PC-3 (cell line): ENCODE measurements at regions not wholly inside any gene's neighbourhood (a gene's known extent, or its start where the extent isn't known, plus 50 kb on each side); places are given as distances from the start of the nearest gene placed in this dataset.

Source experiments
- ATAC-seq: fragments of 200-7000 bp; cut with Tn5 transposase; 2 replicates; pipeline ENCODE4 v1.9.1; 2020; ENCODE audit warnings: mild to moderate bottlenecking, moderate library complexity
- BruUV-seq: library from RNA; stranded (reverse); fragments of 400-500 nt; replicated peaks from 2 replicates; lab custom pipeline; 2021; lab: Mats Ljungman, UMichigan
- CTCF ChIA-PET: fragments of 300-600 bp; sonication (Branson Sonifier 250); formaldehyde crosslinking; loops from one replicate; lab custom pipeline; 2022; ENCODE audit warnings: antibody characterized with exemption; lab: Charles Lee
- POLR2A ChIA-PET: fragments of 300-600 bp; sonication (Branson Sonifier 250); formaldehyde crosslinking; loops from one replicate; lab custom pipeline; 2022; ENCODE audit warnings: antibody characterized with exemption; ENCODE audit not compliant: unreplicated experiment; lab: Charles Lee
- DNase-seq: peaks from one replicate; pipeline ENCODE4 v3.0.0-alpha.2; 2015
- H2AFZ ChIP-seq: fragments of 300-600 bp; sonication (generic); 2 replicates; pipeline ENCODE4 v1.6.0; 2016; ENCODE audit warnings: antibody characterized with exemption, low read length
- H3F3A ChIP-seq: fragments of 300-600 bp; sonication (generic); one replicate; pipeline ENCODE4 v1.6.0; 2017; ENCODE audit warnings: antibody characterized with exemption, low read length, control low read depth, mild to moderate bottlenecking; ENCODE audit not compliant: unreplicated experiment
- H3K27ac ChIP-seq: fragments of 300-600 bp; sonication (generic); 2 replicates; pipeline ENCODE4 v1.5.1; 2016; ENCODE audit warnings: mild to moderate bottlenecking, low read length
- H3K27me3 ChIP-seq: fragments of 300-600 bp; sonication (generic); 2 replicates; pipeline ENCODE4 v1.6.1; 2016; ENCODE audit warnings: low read length, mixed read lengths
- H3K36me3 ChIP-seq: fragments of 300-600 bp; sonication (generic); 2 replicates; pipeline ENCODE4 v1.6.1; 2016; ENCODE audit warnings: low read depth, mixed run types, low read length, mixed read lengths
- H3K4me1 ChIP-seq: fragments of 300-600 bp; sonication (generic); 2 replicates; pipeline ENCODE4 v1.5.1; 2016; ENCODE audit warnings: low read length; ENCODE audit not compliant: insufficient read depth
- H3K4me2 ChIP-seq: fragments of 300-600 bp; sonication (generic); 2 replicates; pipeline ENCODE4 v1.6.0; 2016; ENCODE audit warnings: low read length
- H3K4me3 ChIP-seq: fragments of 300-600 bp; sonication (generic); 2 replicates; pipeline ENCODE4 v1.5.1; 2016; ENCODE audit warnings: mild to moderate bottlenecking, low read length, mixed read lengths
- H3K79me2 ChIP-seq: fragments of 300-600 bp; sonication (generic); 2 replicates; pipeline ENCODE4 v1.6.1; 2017; ENCODE audit warnings: low read length, mixed read lengths
- H3K9ac ChIP-seq: fragments of 300-600 bp; sonication (generic); 2 replicates; pipeline ENCODE4 v1.6.0; 2016; ENCODE audit warnings: mild to moderate bottlenecking, low read length
- H3K9me2 ChIP-seq: fragments of 300-600 bp; sonication (generic); replicated peaks from 2 replicates; pipeline ENCODE4 v1.6.1; 2016; ENCODE audit warnings: mixed run types, low read length, mixed read lengths
- H3K9me3 ChIP-seq: fragments of 300-600 bp; sonication (generic); 2 replicates; pipeline ENCODE4 v1.6.1; 2016; ENCODE audit warnings: low read length, mixed read lengths
- H4K20me1 ChIP-seq: fragments of 300-600 bp; sonication (generic); 2 replicates; pipeline ENCODE4 v1.6.1; 2016; ENCODE audit warnings: low read length, mixed read lengths
- CTCF ChIP-seq: fragments of 300-600 bp; sonication (generic); conservative IDR thresholded peaks from 2 replicates; pipeline ENCODE4 v1.5.1; 2017; ENCODE audit warnings: antibody characterized with exemption, low read depth, mild to moderate bottlenecking, low read length
- EZH2 ChIP-seq: fragments of 300-600 bp; sonication (generic); IDR thresholded peaks from one replicate; pipeline ENCODE4 v1.6.1; 2017; ENCODE audit warnings: antibody characterized with exemption, mild to moderate bottlenecking, low read length; ENCODE audit not compliant: unreplicated experiment
- EZH2phosphoT487 ChIP-seq: fragments of 300-600 bp; sonication (generic); IDR thresholded peaks from 2 replicates; pipeline ENCODE4 v1.6.1; 2018; ENCODE audit warnings: mild to moderate bottlenecking, antibody characterized with exemption, low read length, borderline replicate concordance
- intact Hi-C: fragments of 100-400 bp; cut with micrococcal nuclease; formaldehyde crosslinking; loops from 2 replicates; pipeline ENCODE4 v1.9.0; 2023

DNA sequence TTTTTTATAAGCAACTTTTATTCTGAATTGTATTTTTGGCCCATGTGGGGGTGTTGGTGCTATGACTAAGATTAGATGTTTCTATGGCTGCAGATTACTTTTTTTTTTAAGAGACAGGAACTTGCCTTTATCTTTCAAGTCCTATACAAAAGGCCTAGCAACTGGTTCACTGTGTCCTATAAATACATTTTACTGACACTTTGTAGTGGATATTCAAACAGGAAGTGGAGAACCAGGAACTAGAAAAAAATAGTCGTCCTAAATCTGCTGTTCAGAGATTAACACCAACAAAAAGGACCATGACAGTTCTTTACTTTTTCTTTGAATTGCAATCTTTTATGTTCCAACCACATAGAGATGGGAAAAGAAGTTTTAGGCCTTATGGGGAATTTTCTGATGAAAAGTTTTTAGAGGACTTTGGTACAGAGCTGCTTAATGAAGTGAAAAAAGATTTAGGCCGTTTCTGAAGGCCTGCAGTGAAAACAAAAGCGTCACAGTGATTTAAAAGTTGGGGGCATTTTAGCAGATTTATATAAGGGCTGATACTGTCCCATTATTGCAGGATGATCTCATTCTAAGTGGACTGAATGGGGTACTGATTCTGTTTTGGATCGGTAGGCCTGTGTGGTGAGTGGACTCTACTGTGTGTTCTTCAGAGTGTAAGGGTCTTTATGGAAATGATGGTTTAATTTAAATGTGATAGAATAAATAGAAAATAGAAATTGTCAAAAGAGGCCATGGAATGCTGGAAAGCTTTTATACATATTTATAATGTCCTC is 136.4 kb upstream of the DEPDC1 start:
- Histone ChIP-seq H3K9ac (no peak overlapping the region), H3K27me3 (peaks cover 28% of the 10 kb centered on the region), H3K4me3 (no peak overlapping the region), H3K4me1 (no peaks in the 10 kb centered on the region), H3F3A (no peaks in the 10 kb centered on the region), H3K9me3 (no peaks in the 10 kb centered on the region), H4K20me1 (no peaks in the 10 kb centered on the region), H3K9me2 (no peaks in the 10 kb centered on the region), H3K36me3 (no peaks in the 10 kb centered on the region), H3K79me2 (no peaks in the 10 kb centered on the region), H2AFZ (no peak overlapping the region), H3K27ac (no peak overlapping the region), H3K4me2 (no peak overlapping the region)
- no peak for ATAC-seq
- no TSS peak for BruUV-seq
- ChIA-PET CTCF (no interaction called here), POLR2A (no interaction called here)
- DNase-seq, result no peak
- TF ChIP-seq EZH2, result no peak
- no peak for TF ChIP-seq EZH2phosphoT487
- TF ChIP-seq CTCF, result no peak
- intact Hi-C loops, result no loop called here

GRCh38 chr1:68644504-68644903 is 147.6 kb upstream of the DEPDC1 start:
- Histone ChIP-seq H3F3A (no peaks in the 10 kb centered on the region), H3K79me2 (no peaks in the 10 kb centered on the region), H3K9ac (no peak overlapping the region), H2AFZ (no peak overlapping the region), H3K36me3 (no peaks in the 10 kb centered on the region), H4K20me1 (no peaks in the 10 kb centered on the region), H3K4me1 (no peaks in the 10 kb centered on the region), H3K9me2 (no peaks in the 10 kb centered on the region), H3K27me3 (peaks cover 14% of the 10 kb centered on the region; the same call in 1 of the 2 replicates), H3K27ac (no peak overlapping the region), H3K9me3 (no peaks in the 10 kb centered on the region), H3K4me2 (no peak overlapping the region), H3K4me3 (no peak overlapping the region)
- DNase-seq, result no peak
- TF ChIP-seq CTCF (no peak), EZH2 (no peak), EZH2phosphoT487 (no peak)
- ATAC-seq, result no peak
- ChIA-PET CTCF (no interaction called here), POLR2A (no interaction called here)
- intact Hi-C loops, result no loop called here
- no TSS peak for BruUV-seq

DNA sequence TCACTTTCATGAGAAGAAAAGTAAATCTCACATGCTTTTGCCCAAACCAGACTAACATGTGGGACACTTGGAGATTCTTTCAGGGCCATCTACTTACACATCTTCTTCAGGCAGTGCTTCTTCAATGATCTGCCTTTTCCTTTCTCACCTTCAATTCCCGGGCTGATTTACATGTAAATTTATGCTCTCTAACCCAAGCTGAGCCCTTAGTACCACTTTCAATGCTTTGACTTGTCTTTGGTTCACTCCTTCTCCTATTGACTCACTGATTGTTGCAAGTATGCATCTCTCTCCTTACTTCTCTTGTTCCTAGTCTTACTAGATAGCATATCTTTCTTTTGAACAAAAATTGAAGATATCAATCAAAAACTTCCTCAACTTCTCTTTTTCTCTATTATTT is 154.2 kb upstream of the DEPDC1 start:
- TF ChIP-seq EZH2phosphoT487 (no peak), EZH2 (no peak), CTCF (no peak)
- Histone ChIP-seq H3K4me1 (no peaks in the 10 kb centered on the region), H3K9ac (no peak overlapping the region), H3K36me3 (no peaks in the 10 kb centered on the region), H3K27me3 (peaks cover 38% of the 10 kb centered on the region), H3K9me2 (no peaks in the 10 kb centered on the region), H4K20me1 (no peaks in the 10 kb centered on the region), H3K4me3 (no peak overlapping the region), H3K79me2 (no peaks in the 10 kb centered on the region), H3F3A (no peaks in the 10 kb centered on the region), H2AFZ (no peak overlapping the region), H3K27ac (no peak overlapping the region), H3K9me3 (no peaks in the 10 kb centered on the region), H3K4me2 (no peak overlapping the region)
- DNase-seq (no peak), ATAC-seq (no peak)
- POLR2A ChIA-PET, result no interaction called here
- CTCF ChIA-PET, result no interaction called here
- no TSS peak for BruUV-seq
- intact Hi-C loops, result no loop called here
